Fibroblast of skin of right biceps (primary cell): ENCODE measurements at regions not wholly inside any gene's neighbourhood (a gene's known extent, or its start where the extent isn't known, plus 50 kb on each side); places are given as distances from the start of the nearest gene placed in this dataset.
A peak's percentile ranks its signal among the peaks of the same experiment; 100 is the strongest.

Experiments
- DNase-seq: peaks from one replicate; pipeline ENCODE4 v3.0.0-alpha.2; 2013

GRCh38 chr16:9484426-9484825 lies 393.0 kb downstream of the HAPSTR1 start:
- no peak for DNase-seq

- no peak for DNase-seq
Measured at GRCh38 chr16:9484881-9485280, 393.4 kb downstream of the HAPSTR1 start.

GRCh38 chr16:9489835-9490467 lies 398.5 kb downstream of the HAPSTR1 start:
- no peak for DNase-seq

- DNase-seq = no peak
Measured at GRCh38 chr16:9495824-9496223, 404.4 kb downstream of the HAPSTR1 start.

- no peak for DNase-seq
Measured at GRCh38 chr16:9497750-9498149, 406.3 kb downstream of the HAPSTR1 start.

- no peak for DNase-seq
Measured at GRCh38 chr16:9499941-9500593, 408.6 kb downstream of the HAPSTR1 start.

- no peak for DNase-seq
Measured at GRCh38 chr16:9500872-9501271, 409.4 kb downstream of the HAPSTR1 start.

- no peak for DNase-seq
Measured at GRCh38 chr16:9503251-9503984, 412.0 kb downstream of the HAPSTR1 start.

GRCh38 chr16:9508328-9508936 lies 417.0 kb downstream of the HAPSTR1 start:
- DNase-seq = no peak

- no peak for DNase-seq
Measured at GRCh38 chr16:9509663-9510062, 418.2 kb downstream of the HAPSTR1 start.

- DNase-seq = no peak
Measured at GRCh38 chr16:9511389-9511788, 419.9 kb downstream of the HAPSTR1 start.

GRCh38 chr16:9516444-9516843 lies 425.0 kb downstream of the HAPSTR1 start:
- DNase-seq = no peak

- DNase-seq = no peak
Measured at GRCh38 chr16:9518051-9518450, 426.6 kb downstream of the HAPSTR1 start.

GRCh38 chr16:9518581-9518980 lies 427.1 kb downstream of the HAPSTR1 start:
- DNase-seq = no peak

GRCh38 chr16:9521749-9522370 lies 430.4 kb downstream of the HAPSTR1 start:
- DNase-seq = peak; percentile 2

GRCh38 chr16:9522614-9523013 lies 431.2 kb downstream of the HAPSTR1 start:
- DNase-seq = no peak

GRCh38 chr16:9523994-9524393 lies 432.6 kb downstream of the HAPSTR1 start:
- no peak for DNase-seq

- no peak for DNase-seq
Measured at GRCh38 chr16:9525037-9525436, 433.6 kb downstream of the HAPSTR1 start.

GRCh38 chr16:9526791-9527190 lies 435.3 kb downstream of the HAPSTR1 start:
- no peak for DNase-seq

GRCh38 chr16:9527976-9528375 lies 436.5 kb downstream of the HAPSTR1 start:
- no peak for DNase-seq

GRCh38 chr16:9528511-9529079 lies 437.2 kb downstream of the HAPSTR1 start:
- DNase-seq = no peak

GRCh38 chr16:9533042-9533441 lies 441.6 kb downstream of the HAPSTR1 start:
- no peak for DNase-seq

- no peak for DNase-seq
Measured at GRCh38 chr16:9534759-9535158, 443.3 kb downstream of the HAPSTR1 start.
